ENCODE measurements at regions not wholly inside any gene's neighbourhood (a gene's known extent, or its start where the extent isn't known, plus 50 kb on each side); places are given as distances from the start of the nearest gene placed in this dataset.

- no peak for TF ChIP-seq CTCF (IDR thresholded peaks at IDR 0.05)
- TF ChIP-seq POLR2A (IDR thresholded peaks at IDR 0.05): no peak
Measured at GRCh38 chr12:92242907-92243306, 97.3 kb upstream of the BTG1 start.
